ENCODE measurements at regions not wholly inside any gene's neighbourhood (a gene's known extent, or its start where the extent isn't known, plus 50 kb on each side); places are given as distances from the start of the nearest gene placed in this dataset.

DNA sequence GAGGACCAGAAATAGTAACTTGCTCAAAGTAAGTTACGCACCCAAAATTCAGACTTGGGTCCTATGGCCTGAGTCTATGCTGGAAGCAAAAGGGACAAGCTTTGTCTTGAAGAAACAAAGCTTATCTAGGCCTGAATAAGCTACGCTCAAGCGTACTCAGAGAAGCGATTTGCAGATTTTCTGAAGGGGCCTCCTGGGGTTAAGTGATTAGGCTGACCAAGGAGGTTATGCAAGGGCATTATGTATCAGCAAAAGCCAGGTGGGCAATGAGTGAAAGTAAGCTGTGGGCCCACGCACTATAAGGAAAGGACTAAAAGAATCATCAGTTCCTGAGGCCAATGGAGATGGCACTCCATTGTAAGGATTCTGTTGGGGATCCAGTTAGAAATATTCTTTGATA, 122.1 kb downstream of the SNX18 start:
- H3K4me3 ChIP-seq = no peak overlapping the region
- H3K4me1 ChIP-seq = peaks cover 3 to 10% (median 7%) of the 10 kb centered on the region in 4 donors
- ATAC-seq (ENCODE audit: low FRiP score in 2 of 2) (no peak), DNase-seq (no peak)
- WGBS, 2 donors = 78 to 79% methylated on average over 5 of the region's 5 CpGs
- H3K27ac ChIP-seq = no peak overlapping the region
- no peaks in the 10 kb centered on the region for H3K27me3 ChIP-seq
- no peak for TF ChIP-seq POLR2AphosphoS5 (IDR thresholded peaks at IDR 0.05)
- no peak for TF ChIP-seq EP300 (IDR thresholded peaks at IDR 0.05)
- TF ChIP-seq, protein P1, sequence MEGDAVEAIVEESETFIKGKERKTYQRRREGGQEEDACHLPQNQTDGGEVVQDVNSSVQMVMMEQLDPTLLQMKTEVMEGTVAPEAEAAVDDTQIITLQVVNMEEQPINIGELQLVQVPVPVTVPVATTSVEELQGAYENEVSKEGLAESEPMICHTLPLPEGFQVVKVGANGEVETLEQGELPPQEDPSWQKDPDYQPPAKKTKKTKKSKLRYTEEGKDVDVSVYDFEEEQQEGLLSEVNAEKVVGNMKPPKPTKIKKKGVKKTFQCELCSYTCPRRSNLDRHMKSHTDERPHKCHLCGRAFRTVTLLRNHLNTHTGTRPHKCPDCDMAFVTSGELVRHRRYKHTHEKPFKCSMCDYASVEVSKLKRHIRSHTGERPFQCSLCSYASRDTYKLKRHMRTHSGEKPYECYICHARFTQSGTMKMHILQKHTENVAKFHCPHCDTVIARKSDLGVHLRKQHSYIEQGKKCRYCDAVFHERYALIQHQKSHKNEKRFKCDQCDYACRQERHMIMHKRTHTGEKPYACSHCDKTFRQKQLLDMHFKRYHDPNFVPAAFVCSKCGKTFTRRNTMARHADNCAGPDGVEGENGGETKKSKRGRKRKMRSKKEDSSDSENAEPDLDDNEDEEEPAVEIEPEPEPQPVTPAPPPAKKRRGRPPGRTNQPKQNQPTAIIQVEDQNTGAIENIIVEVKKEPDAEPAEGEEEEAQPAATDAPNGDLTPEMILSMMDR (IDR thresholded peaks at IDR 0.05) = no peak
- TF ChIP-seq POLR2A (IDR thresholded peaks at IDR 0.05) = no peak
- H3K36me3 ChIP-seq = no peaks in the 10 kb centered on the region
- H3K9me3 ChIP-seq = no peaks in the 10 kb centered on the region

DNA sequence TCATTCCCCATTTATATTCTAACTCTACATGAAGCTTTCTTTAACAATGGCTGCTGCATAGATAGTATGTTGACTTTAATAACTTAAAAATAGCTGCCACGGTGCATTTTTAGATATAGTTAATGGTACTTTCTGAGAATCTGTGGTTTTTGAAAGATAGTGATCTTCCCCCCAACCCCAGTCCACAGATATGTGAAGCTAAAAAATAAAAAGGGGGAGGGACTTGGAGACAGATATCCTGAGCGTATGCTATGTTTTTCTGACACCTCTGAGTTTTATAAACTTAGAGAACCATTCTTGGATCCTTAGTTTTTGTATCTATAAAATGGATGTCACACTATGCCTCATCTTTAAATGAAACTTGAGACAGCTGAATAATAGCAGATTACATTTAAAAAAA, 120.5 kb downstream of the SNX18 start:
- DNase-seq = no peak
- 58% methylated on average over 2 of the region's 2 CpGs for WGBS, 2 donors
- Histone ChIP-seq H3K27ac (no peak overlapping the region), H3K27me3 (no peaks in the 10 kb centered on the region), H3K36me3 (no peaks in the 10 kb centered on the region), H3K4me1 (no peaks in the 10 kb centered on the region), H3K4me3 (no peak overlapping the region), H3K9me3 (no peaks in the 10 kb centered on the region)
- TF ChIP-seq, protein P1 (IDR thresholded peaks at IDR 0.05) = no peak
- no peak for TF ChIP-seq EP300 (IDR thresholded peaks at IDR 0.05)
- no peak for TF ChIP-seq POLR2AphosphoS5 (IDR thresholded peaks at IDR 0.05)
- no peak for TF ChIP-seq POLR2A (IDR thresholded peaks at IDR 0.05)
- no peak for ATAC-seq (ENCODE audit: low FRiP score in 2 of 2)

GRCh38 chr5:54637654-54638053, 120.1 kb downstream of the SNX18 start:
- no peak for ATAC-seq (ENCODE audit: low FRiP score in 2 of 2)
- H3K36me3 ChIP-seq = no peaks in the 10 kb centered on the region
- H3K9me3 ChIP-seq = no peaks in the 10 kb centered on the region
- 61 to 77% methylated on average over 6 of the region's 6 CpGs for WGBS, 2 donors
- H3K27me3 ChIP-seq = no peaks in the 10 kb centered on the region
- H3K4me1 ChIP-seq = no peaks in the 10 kb centered on the region
- TF ChIP-seq POLR2A (IDR thresholded peaks at IDR 0.05) = no peak
- TF ChIP-seq EP300 (IDR thresholded peaks at IDR 0.05) = no peak
- TF ChIP-seq, protein P1 (IDR thresholded peaks at IDR 0.05) = no peak
- no peak for TF ChIP-seq POLR2AphosphoS5 (IDR thresholded peaks at IDR 0.05)
- DNase-seq = no peak
- no peak overlapping the region for H3K4me3 ChIP-seq
- H3K27ac ChIP-seq = no peak overlapping the region

DNA sequence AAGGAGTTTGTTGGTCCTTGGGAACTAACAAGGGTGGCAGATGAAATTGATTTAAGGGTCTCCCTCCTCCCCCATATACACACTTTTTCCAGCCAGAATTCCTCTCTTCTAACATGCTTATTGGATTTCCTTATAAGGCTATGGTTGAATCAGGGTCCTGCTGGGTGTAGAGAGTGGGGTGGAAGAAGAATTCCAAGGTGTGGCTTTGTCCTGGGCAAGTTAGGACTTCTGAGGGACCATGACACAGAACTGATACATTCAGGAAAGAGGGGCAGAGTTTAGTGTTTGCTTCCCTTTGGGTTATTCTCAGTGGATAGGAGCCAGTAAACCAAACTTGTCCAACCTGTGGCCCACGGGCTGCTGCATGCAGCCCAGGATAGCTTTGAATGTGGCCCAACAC, 116.5 kb downstream of the SNX18 start:
- Histone ChIP-seq H3K4me1 (peaks cover 0 to 9% (median 4%) of the 10 kb centered on the region in 4 donors), H3K27ac (no peak overlapping the region), H3K36me3 (no peaks in the 10 kb centered on the region), H3K27me3 (no peaks in the 10 kb centered on the region), H3K4me3 (no peak overlapping the region), H3K9me3 (no peaks in the 10 kb centered on the region)
- whole genome bisulfite sequencing, 2 donors = 43 to 57% methylated on average over 1 of the region's 1 CpG
- ATAC-seq (ENCODE audit: low FRiP score in 2 of 2) = no peak
- TF ChIP-seq EP300 (IDR thresholded peaks at IDR 0.05) (no peak), POLR2A (IDR thresholded peaks at IDR 0.05) (no peak), POLR2AphosphoS5 (IDR thresholded peaks at IDR 0.05) (no peak)
- TF ChIP-seq, protein P1 (IDR thresholded peaks at IDR 0.05) = no peak
- no peak for DNase-seq

DNA sequence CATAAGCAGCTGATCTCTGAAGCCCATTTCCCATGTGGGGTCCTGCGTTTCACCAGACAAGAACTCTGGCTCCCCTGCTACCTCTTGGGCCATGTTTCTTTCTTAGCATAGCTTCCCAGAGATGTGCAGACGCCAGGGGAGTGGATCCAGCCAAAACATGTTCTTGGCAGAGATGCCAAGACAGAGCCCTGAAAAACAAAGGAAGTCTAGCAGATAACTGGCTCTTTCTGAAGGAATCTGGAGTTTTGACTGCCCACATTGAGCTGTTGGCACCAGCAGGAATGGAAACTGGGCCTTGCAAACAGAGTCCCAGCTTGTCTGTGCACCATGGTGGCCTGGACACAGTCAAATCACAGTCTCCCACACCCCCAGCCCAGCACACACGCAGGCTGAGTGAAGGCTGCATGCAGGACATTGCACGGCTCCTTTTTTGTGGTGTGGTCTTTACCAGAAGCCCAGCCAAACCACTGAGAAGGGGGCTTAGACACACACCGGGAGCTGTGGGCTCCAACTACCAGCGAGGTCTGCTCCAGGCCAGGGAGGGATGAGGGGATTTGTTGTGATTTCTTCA, 114.7 kb downstream of the SNX18 start:
- Histone ChIP-seq H3K27me3 (no peaks in the 10 kb centered on the region), H3K9me3 (no peaks in the 10 kb centered on the region), H3K36me3 (no peaks in the 10 kb centered on the region), H3K27ac (no peak overlapping the region), H3K4me3 (no peak overlapping the region), H3K4me1 (peaks cover 0 to 9% (median 4%) of the 10 kb centered on the region in 4 donors)
- WGBS, 2 donors = 66 to 74% methylated on average over 4 to 6 of the region's 6 CpGs
- ATAC-seq (ENCODE audit: low FRiP score in 2 of 2) (peak in 1 of 2 donors; percentile 12), DNase-seq (no peak)
- no peak for TF ChIP-seq EP300 (IDR thresholded peaks at IDR 0.05)
- no peak for TF ChIP-seq POLR2AphosphoS5 (IDR thresholded peaks at IDR 0.05)
- TF ChIP-seq POLR2A (IDR thresholded peaks at IDR 0.05) = no peak
- TF ChIP-seq, protein P1 (IDR thresholded peaks at IDR 0.05) = no peak
